SU-DHL-6 (cell line): ENCODE measurements at regions not wholly inside any gene's neighbourhood (a gene's known extent, or its start where the extent isn't known, plus 50 kb on each side); places are given as distances from the start of the nearest gene placed in this dataset.

Source experiments
- EZH2phosphoT487 ChIP-seq: fragments of 200-600 bp; sonication (generic), shearing (Covaris generic); conservative IDR thresholded peaks from 2 replicates; pipeline ENCODE4 v1.6.1; 2018; ENCODE audit warnings: mild to moderate bottlenecking, antibody characterized with exemption, low read length, moderate library complexity, mixed read lengths
- TF ChIP-seq, protein P1 (sequence below): fragments of 200-600 bp; sonication (generic); IDR thresholded peaks from one replicate; pipeline ENCODE4 v1.5.1; 2017; ENCODE audit warnings: antibody characterized with exemption, mild to moderate bottlenecking, low read length, moderate library complexity; ENCODE audit not compliant: insufficient read depth, poor library complexity, severe bottlenecking

DNA sequence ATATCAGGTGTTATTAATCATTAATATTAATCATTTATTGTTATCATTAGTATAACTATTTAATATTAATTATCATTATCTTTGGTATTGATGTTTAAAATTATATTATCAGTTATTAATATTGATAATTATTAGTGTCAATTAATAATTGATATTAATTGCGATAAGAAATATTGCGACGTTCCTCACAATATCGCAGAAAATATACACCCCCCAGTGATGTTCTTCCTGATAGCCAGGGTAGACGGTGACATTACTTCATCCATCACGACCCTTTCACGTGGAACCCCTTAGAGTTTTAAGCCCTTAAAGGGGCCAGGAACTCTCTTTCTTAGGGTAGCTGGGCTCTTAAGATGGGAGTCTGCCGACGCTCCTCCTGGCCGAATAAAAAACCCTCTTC lies 98.6 kb upstream of the OSBPL11 start:
- TF ChIP-seq, protein P1, sequence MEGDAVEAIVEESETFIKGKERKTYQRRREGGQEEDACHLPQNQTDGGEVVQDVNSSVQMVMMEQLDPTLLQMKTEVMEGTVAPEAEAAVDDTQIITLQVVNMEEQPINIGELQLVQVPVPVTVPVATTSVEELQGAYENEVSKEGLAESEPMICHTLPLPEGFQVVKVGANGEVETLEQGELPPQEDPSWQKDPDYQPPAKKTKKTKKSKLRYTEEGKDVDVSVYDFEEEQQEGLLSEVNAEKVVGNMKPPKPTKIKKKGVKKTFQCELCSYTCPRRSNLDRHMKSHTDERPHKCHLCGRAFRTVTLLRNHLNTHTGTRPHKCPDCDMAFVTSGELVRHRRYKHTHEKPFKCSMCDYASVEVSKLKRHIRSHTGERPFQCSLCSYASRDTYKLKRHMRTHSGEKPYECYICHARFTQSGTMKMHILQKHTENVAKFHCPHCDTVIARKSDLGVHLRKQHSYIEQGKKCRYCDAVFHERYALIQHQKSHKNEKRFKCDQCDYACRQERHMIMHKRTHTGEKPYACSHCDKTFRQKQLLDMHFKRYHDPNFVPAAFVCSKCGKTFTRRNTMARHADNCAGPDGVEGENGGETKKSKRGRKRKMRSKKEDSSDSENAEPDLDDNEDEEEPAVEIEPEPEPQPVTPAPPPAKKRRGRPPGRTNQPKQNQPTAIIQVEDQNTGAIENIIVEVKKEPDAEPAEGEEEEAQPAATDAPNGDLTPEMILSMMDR, result no peak
- no peak for TF ChIP-seq EZH2phosphoT487
